ENCODE measurements at regions not wholly inside any gene's neighbourhood (a gene's known extent, or its start where the extent isn't known, plus 50 kb on each side); places are given as distances from the start of the nearest gene placed in this dataset.

DNA sequence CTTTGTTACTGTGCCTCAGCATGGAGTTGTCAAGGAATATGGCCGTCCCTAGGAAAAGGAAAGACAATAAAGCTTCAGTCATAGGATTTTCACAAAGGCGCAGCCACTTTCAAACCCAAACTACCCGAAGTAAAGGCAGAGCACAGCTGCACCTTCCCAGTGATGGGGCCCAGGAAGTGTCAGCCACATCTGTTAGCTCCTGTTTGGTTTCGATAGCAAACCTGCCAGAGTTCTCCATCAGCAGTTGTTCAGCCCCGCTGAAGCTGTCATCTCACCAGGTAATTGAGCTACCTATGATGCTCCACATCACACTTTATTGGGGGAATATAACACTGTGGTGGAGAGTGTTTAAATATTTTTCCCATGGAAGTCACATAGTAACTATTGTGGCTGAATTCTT, 80.7 kb downstream of the LRATD1 start:
- no peak for TF ChIP-seq ZFX (IDR thresholded peaks at IDR 0.05)
- TF ChIP-seq, protein P1, sequence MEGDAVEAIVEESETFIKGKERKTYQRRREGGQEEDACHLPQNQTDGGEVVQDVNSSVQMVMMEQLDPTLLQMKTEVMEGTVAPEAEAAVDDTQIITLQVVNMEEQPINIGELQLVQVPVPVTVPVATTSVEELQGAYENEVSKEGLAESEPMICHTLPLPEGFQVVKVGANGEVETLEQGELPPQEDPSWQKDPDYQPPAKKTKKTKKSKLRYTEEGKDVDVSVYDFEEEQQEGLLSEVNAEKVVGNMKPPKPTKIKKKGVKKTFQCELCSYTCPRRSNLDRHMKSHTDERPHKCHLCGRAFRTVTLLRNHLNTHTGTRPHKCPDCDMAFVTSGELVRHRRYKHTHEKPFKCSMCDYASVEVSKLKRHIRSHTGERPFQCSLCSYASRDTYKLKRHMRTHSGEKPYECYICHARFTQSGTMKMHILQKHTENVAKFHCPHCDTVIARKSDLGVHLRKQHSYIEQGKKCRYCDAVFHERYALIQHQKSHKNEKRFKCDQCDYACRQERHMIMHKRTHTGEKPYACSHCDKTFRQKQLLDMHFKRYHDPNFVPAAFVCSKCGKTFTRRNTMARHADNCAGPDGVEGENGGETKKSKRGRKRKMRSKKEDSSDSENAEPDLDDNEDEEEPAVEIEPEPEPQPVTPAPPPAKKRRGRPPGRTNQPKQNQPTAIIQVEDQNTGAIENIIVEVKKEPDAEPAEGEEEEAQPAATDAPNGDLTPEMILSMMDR (conservative IDR thresholded peaks at IDR 0.05) = no peak
- H3K27ac ChIP-seq = no peak overlapping the region

- TF ChIP-seq, protein P1 (conservative IDR thresholded peaks at IDR 0.05) = no peak
- TF ChIP-seq ZFX (IDR thresholded peaks at IDR 0.05) = no peak
Observed at GRCh38 chr2:14715600-14715999, 83.1 kb downstream of the LRATD1 start.

DNA sequence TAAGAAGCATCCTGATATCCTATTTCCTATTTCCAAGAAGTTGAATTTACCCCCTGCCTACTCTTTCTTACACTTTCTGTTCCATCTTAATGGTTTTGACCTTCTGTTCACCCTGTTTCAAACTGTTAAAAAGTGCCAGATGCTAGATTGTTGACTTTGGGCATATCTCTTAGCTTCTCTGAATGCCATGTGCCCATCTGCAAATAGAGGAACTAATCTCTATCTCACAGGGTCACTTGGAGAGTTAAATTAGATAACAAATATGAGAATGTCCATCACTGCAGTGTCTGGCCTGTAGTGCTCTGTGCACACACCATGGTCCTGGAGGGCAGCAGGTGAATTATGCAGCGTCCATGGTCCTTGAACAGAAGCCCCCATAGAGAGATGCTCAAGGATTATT, 83.8 kb downstream of the LRATD1 start:
- H3K27ac ChIP-seq = no peak overlapping the region
- TF ChIP-seq, protein P1 (conservative IDR thresholded peaks at IDR 0.05) = no peak
- TF ChIP-seq ZFX (IDR thresholded peaks at IDR 0.05) = no peak

More at GRCh38 chr2:14715600-14715999, 83.1 kb downstream of the LRATD1 start:
- no peak overlapping the region for H3K27ac ChIP-seq

DNA sequence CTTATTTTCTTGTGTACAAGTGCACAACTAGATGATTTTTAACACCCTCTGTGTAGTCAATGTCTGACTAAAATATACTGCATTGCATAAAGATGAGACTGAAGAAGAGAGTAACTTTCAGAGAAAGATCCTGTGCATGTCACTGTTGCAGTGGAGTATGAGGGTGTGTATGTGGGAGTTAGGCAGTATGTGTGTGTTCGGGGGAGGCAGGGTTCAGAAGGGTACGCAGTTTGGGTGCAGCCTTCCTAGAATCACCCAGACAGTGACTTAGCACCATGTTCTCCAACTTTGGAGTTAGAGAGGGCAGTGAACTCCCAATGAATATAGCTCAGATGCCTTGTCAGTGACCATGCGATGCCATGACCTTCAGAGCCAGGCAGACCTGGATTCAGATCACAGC, 84.6 kb downstream of the LRATD1 start:
- H3K27ac ChIP-seq = no peak overlapping the region
- TF ChIP-seq, protein P1 (conservative IDR thresholded peaks at IDR 0.05) = no peak
- no peak for TF ChIP-seq ZFX (IDR thresholded peaks at IDR 0.05)

- TF ChIP-seq, protein P1 (conservative IDR thresholded peaks at IDR 0.05) = no peak
- TF ChIP-seq ZFX (IDR thresholded peaks at IDR 0.05) = no peak
- H3K27ac ChIP-seq = no peak overlapping the region
Observed at GRCh38 chr2:14720319-14720718, 87.8 kb downstream of the LRATD1 start.

GRCh38 chr2:14720739-14721138, 88.2 kb downstream of the LRATD1 start:
- TF ChIP-seq ZFX (IDR thresholded peaks at IDR 0.05) = no peak
- TF ChIP-seq, protein P1 (conservative IDR thresholded peaks at IDR 0.05) = no peak
- no peak overlapping the region for H3K27ac ChIP-seq

DNA sequence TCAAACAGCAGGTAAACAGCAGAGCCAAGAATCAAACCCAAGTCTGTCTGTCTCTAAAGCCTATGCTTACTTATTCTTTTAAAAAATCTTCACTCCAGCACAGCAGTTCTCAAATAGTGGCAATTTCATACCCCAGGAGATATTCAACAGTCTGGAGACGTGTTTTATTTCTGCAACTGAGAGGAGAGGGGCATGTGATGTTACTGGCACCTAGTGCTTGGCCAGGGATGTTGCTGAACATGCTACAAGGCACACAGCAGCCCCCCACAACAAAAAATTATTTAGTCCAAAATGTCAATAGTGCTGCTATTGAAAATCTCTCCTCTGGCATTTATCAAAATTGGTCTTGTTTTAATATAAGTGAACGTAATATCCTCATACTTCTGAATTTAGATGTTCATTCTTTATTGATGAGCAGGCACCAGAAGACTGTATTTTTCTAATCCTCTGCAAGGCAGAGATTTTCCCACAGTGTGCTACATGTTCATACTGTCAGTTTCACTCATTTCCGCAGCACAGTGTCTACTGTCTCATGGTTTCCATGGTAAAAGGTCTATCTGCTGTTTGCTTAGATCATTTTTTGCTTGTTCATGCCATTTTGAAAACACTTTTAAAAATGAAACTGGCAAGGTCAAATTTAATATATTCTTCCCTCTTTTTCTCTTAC, 90.5 kb downstream of the LRATD1 start:
- TF ChIP-seq, protein P1 (conservative IDR thresholded peaks at IDR 0.05) = no peak
- TF ChIP-seq ZFX (IDR thresholded peaks at IDR 0.05) = no peak
- H3K27ac ChIP-seq = no peak overlapping the region

Data from C4-2B (cell line).